ENCODE measurements at regions not wholly inside any gene's neighbourhood (a gene's known extent, or its start where the extent isn't known, plus 50 kb on each side); places are given as distances from the start of the nearest gene placed in this dataset.

GRCh38 chr11:109222761-109223160 lies 199.2 kb upstream of the C11orf87 start:
- no peak for TF ChIP-seq CTCF (IDR thresholded peaks at IDR 0.05)
- no peak for TF ChIP-seq POLR2A (IDR thresholded peaks at IDR 0.05)

Measured in adrenal gland (tissue), 5 donors.